C4-2B (cell line): ENCODE measurements at regions not wholly inside any gene's neighbourhood (a gene's known extent, or its start where the extent isn't known, plus 50 kb on each side); places are given as distances from the start of the nearest gene placed in this dataset.

ENCODE experiments used
- ZFX ChIP-seq: fragments of 450-650 bp; IDR thresholded peaks from 2 replicates; pipeline ENCODE4 v1.6.1; 2017
- TF ChIP-seq, protein P1 (sequence below): fragments of 450-650 bp; conservative IDR thresholded peaks from 2 replicates; pipeline ENCODE4 v1.5.1; 2017; ENCODE audit warnings: mild to moderate bottlenecking

DNA sequence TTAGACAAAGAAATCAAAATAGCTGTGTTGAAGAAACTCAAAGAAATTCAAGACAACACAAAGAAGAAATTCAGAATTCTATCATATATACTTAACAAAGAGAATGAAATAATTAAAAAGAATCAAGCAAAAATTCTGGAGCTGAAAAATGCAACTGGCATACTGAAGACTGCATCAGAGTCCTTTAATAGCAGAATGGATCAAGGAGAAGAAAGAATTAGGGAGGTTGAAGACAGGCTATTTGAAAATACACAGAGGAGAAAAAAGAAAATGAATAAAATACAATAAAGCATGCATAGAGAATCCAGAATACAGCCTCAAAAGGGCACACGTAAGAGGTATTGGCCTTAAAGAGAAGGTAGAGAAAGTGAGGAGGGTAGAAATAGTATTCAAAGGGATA is 179.5 kb upstream of the SPIN4 start:
- TF ChIP-seq, protein P1, sequence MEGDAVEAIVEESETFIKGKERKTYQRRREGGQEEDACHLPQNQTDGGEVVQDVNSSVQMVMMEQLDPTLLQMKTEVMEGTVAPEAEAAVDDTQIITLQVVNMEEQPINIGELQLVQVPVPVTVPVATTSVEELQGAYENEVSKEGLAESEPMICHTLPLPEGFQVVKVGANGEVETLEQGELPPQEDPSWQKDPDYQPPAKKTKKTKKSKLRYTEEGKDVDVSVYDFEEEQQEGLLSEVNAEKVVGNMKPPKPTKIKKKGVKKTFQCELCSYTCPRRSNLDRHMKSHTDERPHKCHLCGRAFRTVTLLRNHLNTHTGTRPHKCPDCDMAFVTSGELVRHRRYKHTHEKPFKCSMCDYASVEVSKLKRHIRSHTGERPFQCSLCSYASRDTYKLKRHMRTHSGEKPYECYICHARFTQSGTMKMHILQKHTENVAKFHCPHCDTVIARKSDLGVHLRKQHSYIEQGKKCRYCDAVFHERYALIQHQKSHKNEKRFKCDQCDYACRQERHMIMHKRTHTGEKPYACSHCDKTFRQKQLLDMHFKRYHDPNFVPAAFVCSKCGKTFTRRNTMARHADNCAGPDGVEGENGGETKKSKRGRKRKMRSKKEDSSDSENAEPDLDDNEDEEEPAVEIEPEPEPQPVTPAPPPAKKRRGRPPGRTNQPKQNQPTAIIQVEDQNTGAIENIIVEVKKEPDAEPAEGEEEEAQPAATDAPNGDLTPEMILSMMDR: no peak
- TF ChIP-seq ZFX: no peak
